Endodermal cell (in vitro differentiated cells): ENCODE measurements at regions not wholly inside any gene's neighbourhood (a gene's known extent, or its start where the extent isn't known, plus 50 kb on each side); places are given as distances from the start of the nearest gene placed in this dataset.

ENCODE experiments used
- DNase-seq: peaks from one replicate; pipeline ENCODE4 v3.0.0-alpha.2; 2017
- H3K27ac ChIP-seq: 2 replicates; pipeline ENCODE4 v1.5.1; 2013; ENCODE audit warnings: mild to moderate bottlenecking, low read depth, low read length, moderate library complexity
- H3K27me3 ChIP-seq: 2 replicates; pipeline ENCODE4 v1.6.1; 2013; ENCODE audit warnings: mild to moderate bottlenecking, low read length, moderate library complexity; ENCODE audit not compliant: insufficient read depth, control insufficient read depth, poor library complexity, severe bottlenecking
- H3K36me3 ChIP-seq: 2 replicates; pipeline ENCODE4 v1.7.0; 2013; ENCODE audit warnings: mild to moderate bottlenecking, low read length, moderate library complexity; ENCODE audit not compliant: control insufficient read depth, insufficient read depth
- H3K4me1 ChIP-seq: one replicate; pipeline ENCODE4 v1.7.0; 2013; ENCODE audit warnings: low read length; ENCODE audit not compliant: control insufficient read depth, insufficient read depth
- H3K4me3 ChIP-seq: 2 replicates; pipeline ENCODE4 v1.5.1; 2013; ENCODE audit warnings: mild to moderate bottlenecking, low read length, moderate library complexity
- H3K9ac ChIP-seq: 2 replicates; pipeline ENCODE4 v1.6.1; 2013; ENCODE audit warnings: mild to moderate bottlenecking, low read length, moderate library complexity; ENCODE audit not compliant: poor library complexity, severe bottlenecking; ENCODE audit errors: extremely low read depth
- H3K9me3 ChIP-seq: 2 replicates; pipeline ENCODE4 v1.6.1; 2013; ENCODE audit warnings: mild to moderate bottlenecking, low read length, moderate library complexity; ENCODE audit not compliant: control insufficient read depth
- H3K27ac Mint-ChIP-seq: 2 replicates; pipeline ENCODE4 v1.8.0; 2020; ENCODE audit warnings: mixed read lengths
- H3K27me3 Mint-ChIP-seq: 2 replicates; pipeline ENCODE4 v1.8.0; 2021; ENCODE audit warnings: mild to moderate bottlenecking, mixed read lengths; ENCODE audit not compliant: insufficient read depth
- H3K36me3 Mint-ChIP-seq: 2 replicates; pipeline ENCODE4 v1.8.0; 2020; ENCODE audit warnings: low read depth, mixed read lengths
- H3K4me1 Mint-ChIP-seq: 2 replicates; pipeline ENCODE4 v1.8.0; 2020; ENCODE audit warnings: mixed read lengths
- H3K4me3 Mint-ChIP-seq: 2 replicates; pipeline ENCODE4 v1.8.0; 2020; ENCODE audit warnings: mild to moderate bottlenecking, moderate library complexity, mixed read lengths
- H3K9me3 Mint-ChIP-seq: 2 replicates; pipeline ENCODE4 v1.8.0; 2020; ENCODE audit warnings: mild to moderate bottlenecking, mixed read lengths
- WGBS, 2 experiments: methylation state at CpG; one replicate each; pipeline versions ENCODE4 v1.1.5 to v1.1.7; 2013; ENCODE audit warnings: missing lambda C conversion rate in 2 of 2, mixed read lengths in 1 of 2; ENCODE audit not compliant: insufficient coverage in 1 of 2, insufficient read length in 1 of 2; 5-methylcytosine and 5-hydroxymethylcytosine counted together
- TF ChIP-seq, protein P1 (sequence below): fragments of 200-600 bp; sonication (generic); conservative IDR thresholded peaks from 2 replicates; pipeline ENCODE4 v1.5.0; 2021; ENCODE audit warnings: antibody characterized with exemption, mild to moderate bottlenecking

- H3K4me1 Mint-ChIP-seq, result no peaks in the 10 kb centered on the region
These were observed 208.1 kb downstream of the SLC39A8 start for GRCh38 chr4:102137217-102137616.

DNA sequence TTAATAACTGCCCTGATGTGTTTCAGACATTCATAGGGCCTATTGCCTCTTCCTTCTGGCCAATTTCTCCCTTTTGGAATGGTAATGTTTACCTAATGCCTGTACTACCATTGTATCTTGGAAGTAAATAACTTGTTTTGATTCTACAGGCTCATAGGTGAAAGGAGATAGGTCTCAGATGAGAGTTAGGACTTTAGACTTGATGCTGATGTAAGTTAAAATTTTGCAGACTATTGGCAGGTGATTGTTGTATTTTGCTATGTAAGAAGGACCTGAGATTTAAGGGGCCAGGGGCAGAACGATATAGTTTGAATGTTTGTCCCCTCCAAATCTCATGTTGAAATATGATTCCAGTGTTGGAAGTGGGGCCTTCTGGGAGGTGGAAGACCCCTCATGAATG, 215.5 kb downstream of the SLC39A8 start:
- no peak overlapping the region for H3K27ac ChIP-seq
- DNase-seq, result no peak
- WGBS, 2 experiments, result 88 to 96% methylated on average over 1 of the region's 1 CpG
- H3K4me3 Mint-ChIP-seq, result no peak overlapping the region
- peaks cover 10% of the 10 kb centered on the region for H3K9me3 Mint-ChIP-seq
- H3K27me3 ChIP-seq, result no peaks in the 10 kb centered on the region
- no peaks in the 10 kb centered on the region for H3K36me3 Mint-ChIP-seq
- no peaks in the 10 kb centered on the region for H3K36me3 ChIP-seq
- no peak overlapping the region for H3K4me3 ChIP-seq
- TF ChIP-seq, protein P1, sequence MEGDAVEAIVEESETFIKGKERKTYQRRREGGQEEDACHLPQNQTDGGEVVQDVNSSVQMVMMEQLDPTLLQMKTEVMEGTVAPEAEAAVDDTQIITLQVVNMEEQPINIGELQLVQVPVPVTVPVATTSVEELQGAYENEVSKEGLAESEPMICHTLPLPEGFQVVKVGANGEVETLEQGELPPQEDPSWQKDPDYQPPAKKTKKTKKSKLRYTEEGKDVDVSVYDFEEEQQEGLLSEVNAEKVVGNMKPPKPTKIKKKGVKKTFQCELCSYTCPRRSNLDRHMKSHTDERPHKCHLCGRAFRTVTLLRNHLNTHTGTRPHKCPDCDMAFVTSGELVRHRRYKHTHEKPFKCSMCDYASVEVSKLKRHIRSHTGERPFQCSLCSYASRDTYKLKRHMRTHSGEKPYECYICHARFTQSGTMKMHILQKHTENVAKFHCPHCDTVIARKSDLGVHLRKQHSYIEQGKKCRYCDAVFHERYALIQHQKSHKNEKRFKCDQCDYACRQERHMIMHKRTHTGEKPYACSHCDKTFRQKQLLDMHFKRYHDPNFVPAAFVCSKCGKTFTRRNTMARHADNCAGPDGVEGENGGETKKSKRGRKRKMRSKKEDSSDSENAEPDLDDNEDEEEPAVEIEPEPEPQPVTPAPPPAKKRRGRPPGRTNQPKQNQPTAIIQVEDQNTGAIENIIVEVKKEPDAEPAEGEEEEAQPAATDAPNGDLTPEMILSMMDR, result no peak
- no peak overlapping the region for H3K9ac ChIP-seq
- H3K4me1 ChIP-seq, result no peaks in the 10 kb centered on the region
- peaks cover 8% of the 10 kb centered on the region for H3K9me3 ChIP-seq
- no peaks in the 10 kb centered on the region for H3K4me1 Mint-ChIP-seq
- no peak overlapping the region for H3K27ac Mint-ChIP-seq
- no peaks in the 10 kb centered on the region for H3K27me3 Mint-ChIP-seq

More at GRCh38 chr4:102137217-102137616, 208.1 kb downstream of the SLC39A8 start:
- Mint-ChIP-seq H3K36me3 (no peaks in the 10 kb centered on the region), H3K27me3 (no peaks in the 10 kb centered on the region), H3K9me3 (no peaks in the 10 kb centered on the region), H3K27ac (no peak overlapping the region), H3K4me3 (no peak overlapping the region)
- Histone ChIP-seq H3K4me1 (no peaks in the 10 kb centered on the region), H3K27ac (no peak overlapping the region), H3K36me3 (no peaks in the 10 kb centered on the region), H3K27me3 (no peaks in the 10 kb centered on the region), H3K4me3 (no peak overlapping the region), H3K9me3 (no peaks in the 10 kb centered on the region), H3K9ac (no peak overlapping the region)
- no peak for DNase-seq
- TF ChIP-seq, protein P1, result no peak
- WGBS, 2 experiments, result 93% methylated on average over 2 of the region's 2 CpGs; no CpG with 5 or more reads in 1 of the 2 experiments
